NCI-H1092 treated with DMSO at 0.1 percent for 48 hours (cell line): ENCODE measurements at regions not wholly inside any gene's neighbourhood (a gene's known extent, or its start where the extent isn't known, plus 50 kb on each side); places are given as distances from the start of the nearest gene placed in this dataset.
"Not testable (repeated sequence)": the region's sequence is repeated elsewhere in the genome, so short reads cannot be mapped to it uniquely, and the experiment has no call there.

Experiments used
- DNase-seq: peaks from one replicate; lab custom pipeline; 2025; lab: John Stamatoyannopoulos, UW

DNA sequence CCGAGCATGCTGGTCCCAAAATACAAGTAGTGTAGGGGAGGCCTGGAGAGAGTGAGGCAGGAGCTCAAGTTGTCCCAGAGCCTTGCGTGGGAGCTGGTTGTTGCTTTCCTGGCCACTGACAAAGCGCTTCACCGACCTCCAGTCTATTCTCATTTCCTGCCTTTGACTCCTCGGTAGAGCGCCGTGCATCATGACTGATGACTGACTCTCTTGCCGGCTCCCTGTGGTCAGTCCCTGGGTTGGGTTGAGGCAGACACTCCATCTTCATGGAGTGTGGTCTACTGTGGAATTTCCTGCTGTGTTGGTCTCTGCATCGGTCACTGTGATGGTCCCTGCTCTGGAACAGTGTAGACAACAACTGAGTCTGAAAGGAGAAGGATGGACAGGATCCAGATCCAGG lies 175.1 kb upstream of the S1PR3 start:
- DNase-seq = no peak

DNA sequence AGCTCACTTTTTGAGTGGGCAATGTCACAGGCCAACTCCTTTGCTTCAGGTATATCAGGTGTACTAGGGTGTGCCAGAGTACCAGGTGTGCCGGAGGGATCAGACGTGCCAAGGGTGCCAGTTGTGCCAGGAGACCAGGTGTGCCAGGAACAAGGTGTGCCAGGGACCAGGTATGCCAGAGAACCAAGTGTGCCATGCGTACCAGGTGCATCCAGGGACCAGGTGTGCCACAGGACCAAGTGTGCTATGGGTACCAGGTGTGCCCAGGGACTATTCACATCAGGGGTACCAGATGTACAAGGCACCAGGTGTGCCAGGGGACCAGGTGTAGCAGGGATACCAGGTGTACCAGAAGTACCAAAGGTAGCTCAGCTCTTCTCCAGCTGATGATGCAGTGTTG lies 174.7 kb upstream of the S1PR3 start:
- no peak for DNase-seq

DNA sequence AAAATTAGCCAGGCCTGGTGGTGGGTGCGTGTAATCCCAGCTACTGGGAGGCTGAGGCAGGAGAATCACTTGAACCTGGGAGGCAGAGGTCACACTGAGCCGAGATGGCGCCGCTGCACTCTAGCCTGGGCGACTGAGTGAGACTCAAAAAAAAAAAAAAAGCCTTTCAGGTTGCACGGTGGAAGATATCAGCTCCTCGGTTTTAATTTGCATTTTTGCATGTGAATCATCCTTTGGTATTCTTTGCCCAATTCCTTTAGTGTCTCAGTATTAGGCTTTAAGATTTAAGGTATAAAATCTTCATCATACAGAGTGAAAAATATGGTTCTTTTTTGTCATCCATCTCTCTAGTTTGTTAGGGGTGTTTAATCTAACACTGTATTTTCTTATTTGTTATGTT lies 173.6 kb upstream of the S1PR3 start:
- DNase-seq = no peak

DNA sequence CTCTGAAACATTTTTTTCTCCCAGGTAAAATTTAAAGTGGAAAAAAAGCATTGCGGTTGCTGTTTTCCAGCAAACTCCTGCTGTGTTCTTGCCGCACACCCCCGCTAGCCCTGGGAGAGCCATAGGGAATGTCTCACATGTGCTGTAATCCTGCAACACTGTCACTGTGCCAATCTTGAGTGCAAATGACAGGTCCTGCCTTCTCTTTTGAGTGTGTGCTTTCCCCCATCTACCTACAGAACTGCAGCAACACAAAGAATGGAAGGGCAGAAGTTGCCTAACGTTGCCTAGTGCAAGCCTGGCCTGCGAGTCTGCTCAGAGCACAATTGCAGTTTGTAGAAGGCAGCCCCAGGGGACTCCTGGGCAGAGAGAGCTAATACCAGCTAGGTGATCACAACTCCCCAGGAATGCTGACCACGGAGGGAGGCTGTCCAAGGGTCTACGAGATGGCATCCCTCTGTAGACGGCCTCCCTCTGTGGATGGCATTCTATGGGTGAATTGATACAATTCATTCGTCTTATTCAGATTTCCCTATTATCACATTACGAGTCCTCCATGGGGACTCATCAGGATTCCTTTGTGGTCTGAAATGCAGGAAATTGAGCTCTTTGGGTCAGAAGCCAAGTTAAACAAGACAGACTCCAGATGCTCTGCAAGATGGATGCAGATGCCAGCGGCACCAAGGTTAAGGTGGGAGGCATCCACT lies 172.6 kb upstream of the S1PR3 start:
- DNase-seq = no peak

DNA sequence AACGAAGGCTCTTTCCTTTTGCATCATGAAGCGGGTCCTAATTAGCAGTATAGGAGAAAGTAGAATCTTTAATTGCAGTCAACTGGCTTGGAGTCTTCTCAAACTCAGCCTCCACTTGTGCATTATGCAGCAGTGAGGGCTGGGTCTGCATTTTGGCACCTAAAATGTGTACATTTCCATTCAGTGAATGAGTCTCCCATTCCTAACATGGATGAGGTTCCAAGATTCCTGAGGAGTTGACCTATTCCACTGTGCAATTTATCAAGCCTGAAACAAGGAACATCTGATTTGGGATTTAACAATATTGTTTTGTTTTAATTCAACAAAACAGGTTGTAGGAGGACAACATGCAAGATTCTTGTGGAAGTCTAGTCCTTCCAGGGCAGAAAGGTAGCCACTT lies 171.8 kb upstream of the S1PR3 start:
- DNase-seq = no peak

DNA sequence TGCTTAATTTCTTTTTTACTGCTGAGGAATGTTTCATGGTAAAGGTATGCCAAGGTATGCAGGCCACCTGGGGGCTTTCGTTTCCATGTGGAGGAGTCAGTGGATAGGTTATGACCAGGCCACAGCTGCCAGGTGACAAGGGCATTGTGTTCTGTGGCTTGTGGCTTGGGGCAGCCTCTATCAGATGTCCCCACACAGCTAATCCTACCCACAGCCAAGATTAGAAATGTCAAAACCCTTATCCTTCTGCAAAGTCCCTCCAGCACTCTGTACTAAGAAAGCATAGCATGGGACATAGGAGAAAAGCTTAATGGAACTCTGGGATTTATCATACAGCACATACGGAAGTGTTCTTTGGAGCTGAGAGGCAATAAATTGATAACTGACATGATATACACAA lies 171.2 kb upstream of the S1PR3 start:
- no peak for DNase-seq

DNA sequence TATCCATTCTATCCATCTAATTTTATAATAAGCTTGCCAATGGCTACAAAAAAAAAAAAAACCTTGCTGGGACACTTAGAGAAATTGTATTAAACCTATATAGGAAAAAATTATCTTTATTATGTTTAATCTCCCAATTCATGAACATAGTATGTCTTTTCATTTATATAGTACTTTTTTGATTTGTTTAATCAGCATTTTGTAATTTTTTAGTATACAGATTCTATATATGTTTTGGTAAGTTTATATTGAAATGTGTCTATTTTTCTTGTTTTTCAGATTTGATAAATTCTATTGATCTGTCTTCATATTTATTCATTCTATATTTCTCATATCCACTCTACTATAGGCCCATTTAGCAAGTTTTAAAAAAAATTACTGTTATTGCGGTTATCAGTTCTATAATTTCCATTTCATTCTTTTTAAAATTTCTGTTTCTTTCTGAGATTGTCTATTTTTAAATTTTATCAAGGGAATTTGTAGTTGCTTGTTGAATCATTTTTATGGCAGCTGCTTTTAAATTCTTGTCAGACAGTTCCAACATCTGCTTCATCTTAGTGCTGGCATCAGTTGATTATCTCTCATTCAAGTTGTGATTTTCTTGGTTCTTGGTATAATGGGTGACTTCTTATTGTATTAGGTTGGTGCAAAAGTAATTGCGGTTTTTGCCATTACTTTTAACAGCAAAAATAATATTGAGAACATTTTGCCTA lies 170.1 kb upstream of the S1PR3 start:
- DNase-seq = no peak

DNA sequence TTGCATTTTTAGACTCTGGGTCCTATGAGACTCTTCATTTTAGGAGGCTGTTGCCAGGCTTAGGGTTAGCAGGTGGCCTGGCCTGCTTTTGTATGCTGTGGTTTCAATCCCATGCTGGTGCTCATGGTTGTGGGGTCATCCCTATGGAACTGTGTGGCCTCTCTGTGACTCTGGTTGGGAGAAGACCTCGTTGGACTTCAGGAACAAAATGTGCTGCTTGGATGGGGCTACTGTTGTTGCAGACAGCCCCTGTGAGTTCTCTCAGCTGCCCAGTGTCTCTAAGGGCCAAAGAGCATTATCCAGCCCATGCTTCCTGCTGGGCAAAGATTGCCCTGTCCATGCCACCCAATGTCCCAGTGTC lies 169.5 kb upstream of the S1PR3 start:
- no peak for DNase-seq

DNA sequence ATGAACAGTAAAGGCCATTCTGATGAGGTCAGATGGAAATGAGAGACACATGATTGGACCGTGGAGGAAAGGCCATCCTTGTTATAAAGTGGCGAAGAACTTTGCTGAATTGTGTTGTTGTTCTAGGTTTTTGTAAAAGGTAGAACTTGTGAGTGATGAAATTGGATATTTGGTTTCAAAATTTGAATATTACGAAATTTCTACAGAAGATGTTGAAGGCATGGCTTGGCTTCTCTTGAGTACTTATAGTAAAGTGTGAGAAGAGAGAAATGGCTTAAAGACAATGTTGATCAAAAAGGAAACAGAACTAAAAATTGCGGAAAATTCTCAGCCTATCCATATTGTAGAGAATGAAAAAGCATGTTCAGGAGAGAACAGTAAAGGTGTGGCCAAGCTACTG lies 166.6 kb upstream of the S1PR3 start:
- no peak for DNase-seq

DNA sequence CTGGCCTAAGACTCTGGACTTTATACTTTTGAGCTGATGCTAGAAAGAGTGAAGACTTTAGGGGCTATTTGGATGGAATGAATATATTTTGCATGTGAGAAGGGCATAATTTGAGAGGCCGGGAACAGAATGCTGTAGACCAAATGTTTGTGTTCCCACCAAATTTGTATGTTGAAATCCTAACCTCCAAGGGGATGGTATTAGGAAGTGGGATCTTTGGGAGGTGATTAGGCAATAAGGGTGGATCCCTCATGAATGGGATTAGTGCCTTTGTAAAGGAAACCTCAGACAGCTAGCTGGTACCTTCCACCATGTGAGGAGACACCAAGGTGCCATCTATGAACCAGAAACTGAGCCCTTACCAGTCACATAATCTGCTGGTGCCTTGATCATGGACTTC lies 165.1 kb upstream of the S1PR3 start:
- DNase-seq = no peak

DNA sequence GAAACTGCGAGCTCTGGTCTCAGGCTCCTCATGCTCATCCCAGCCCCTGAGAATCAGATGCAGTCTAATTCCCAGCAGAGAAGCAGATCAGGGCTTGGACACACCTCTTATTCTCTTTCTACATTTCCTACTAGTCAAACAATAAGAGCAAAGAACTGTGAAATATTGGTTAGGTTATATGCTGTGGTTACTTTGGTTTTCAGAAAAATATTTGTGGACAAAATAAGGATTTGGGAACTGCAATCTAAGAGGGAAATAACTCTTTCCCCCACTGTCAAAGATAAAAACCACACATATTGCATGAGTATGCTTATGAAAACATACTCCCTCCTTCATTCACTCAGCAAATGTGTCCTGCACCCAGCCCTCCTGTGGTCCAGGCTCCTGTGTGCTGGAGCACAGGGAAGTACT lies 164.5 kb upstream of the S1PR3 start:
- no peak for DNase-seq

DNA sequence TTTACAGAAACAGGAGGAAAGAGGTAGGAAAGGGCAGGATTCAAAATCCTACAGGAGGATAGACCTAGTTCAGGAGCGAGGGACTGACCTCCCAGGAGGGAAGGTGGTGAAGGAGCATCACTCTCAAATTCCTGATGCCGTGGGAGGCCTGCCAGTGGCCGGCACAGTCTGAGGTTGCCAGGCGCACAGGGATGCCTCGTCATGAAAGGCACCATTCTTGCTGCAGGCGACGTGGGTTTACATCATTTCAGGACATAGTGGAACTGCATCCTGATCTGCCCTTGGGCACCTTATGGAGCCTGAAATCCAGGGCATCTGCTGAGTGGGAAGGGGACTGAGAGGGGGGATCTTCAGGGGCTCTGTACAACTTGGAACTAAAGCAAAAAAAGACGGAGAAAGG lies 163.2 kb upstream of the S1PR3 start:
- DNase-seq = no peak

DNA sequence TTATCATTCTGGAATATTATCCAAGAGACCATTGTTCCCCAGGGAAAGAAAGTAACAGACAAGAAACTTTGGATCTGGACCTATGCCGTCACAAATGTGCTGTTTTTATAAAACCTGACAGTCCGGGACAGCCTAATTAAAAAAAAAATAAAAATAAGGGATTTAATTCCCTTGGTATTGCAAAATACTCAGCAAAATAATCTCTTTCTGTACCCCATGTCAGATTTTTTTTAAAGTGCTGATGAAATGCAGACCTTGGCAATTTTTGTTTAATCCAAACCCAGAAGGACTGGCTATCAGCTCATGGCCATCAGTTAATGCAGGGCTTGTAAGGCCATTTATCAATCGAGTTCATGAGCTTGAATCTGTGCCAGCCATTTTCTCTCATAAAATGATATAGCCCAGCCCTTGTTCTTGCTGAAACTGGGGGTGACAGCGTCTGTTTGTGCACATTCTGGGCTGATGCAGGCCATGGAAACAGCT lies 162.7 kb upstream of the S1PR3 start:
- DNase-seq = no peak

DNA sequence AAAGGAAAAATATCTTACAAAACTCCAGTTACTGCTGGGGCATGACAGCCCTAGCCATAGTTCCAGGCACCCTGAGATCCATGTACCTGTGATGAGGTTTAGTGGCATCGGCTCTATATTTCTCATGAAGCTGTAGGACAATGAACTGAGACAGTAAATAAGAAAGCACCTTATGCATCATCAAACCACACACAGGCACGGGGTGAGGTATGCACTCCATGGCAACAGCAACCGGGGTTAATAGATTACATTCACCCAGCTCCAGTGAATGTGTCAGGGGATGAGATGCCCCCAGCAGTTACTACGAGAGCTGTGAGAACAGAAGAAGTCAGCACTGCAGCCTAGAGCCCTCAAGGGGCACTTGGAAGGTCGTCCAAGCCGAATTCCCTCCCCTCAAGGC lies 162.0 kb upstream of the S1PR3 start:
- DNase-seq = no peak

DNA sequence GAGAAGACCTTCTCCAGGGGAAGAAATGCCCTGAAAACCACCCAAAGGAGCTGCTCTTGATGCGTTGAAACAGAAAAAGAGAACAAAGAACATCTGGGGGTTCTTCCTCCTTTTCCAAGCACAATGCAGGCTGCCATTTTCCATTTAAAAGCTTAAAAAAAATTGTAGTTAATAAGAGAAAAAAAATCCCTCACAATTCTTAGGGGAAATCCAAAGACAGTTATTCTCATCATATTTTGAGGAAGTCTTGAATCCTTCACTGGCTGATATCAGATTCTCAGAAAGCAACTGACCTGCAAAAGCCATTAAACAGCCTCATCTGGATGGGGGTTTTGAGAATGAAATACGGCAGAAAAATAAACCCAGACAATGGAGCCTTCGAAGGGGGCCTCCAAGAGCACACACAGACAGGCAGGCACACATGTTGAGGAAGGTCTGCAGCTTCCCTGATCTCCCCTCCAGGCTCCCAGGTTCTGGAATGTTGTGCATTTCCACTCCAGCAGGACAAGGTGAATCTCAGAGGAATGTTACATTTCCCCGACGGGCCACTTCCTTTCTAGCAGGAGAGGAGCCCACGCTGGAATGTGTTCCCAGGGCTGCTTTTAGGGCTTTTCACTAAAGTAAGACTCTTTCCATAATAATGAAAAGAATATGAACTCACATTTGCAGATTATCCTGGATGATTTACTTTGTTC lies 159.4 kb upstream of the S1PR3 start:
- no peak for DNase-seq

DNA sequence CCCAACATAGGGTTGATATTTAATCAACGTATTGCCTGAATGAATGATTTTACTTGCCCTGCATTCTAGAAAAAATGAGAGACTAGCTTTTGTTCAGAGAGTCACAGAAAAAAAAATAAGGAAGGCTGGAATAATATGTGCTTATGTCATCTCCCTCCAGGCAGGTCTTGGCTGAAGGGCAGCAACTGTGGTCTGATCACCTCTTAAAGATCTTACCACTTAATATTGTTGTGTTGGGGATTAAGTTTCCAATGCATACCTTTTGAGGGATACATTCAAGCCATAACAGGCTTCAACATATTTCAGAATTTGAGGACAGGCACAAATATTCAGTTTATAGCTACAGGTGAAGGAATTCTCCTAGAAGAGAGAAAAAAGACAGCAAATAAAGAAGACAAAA lies 157.3 kb upstream of the S1PR3 start:
- DNase-seq = no peak

DNA sequence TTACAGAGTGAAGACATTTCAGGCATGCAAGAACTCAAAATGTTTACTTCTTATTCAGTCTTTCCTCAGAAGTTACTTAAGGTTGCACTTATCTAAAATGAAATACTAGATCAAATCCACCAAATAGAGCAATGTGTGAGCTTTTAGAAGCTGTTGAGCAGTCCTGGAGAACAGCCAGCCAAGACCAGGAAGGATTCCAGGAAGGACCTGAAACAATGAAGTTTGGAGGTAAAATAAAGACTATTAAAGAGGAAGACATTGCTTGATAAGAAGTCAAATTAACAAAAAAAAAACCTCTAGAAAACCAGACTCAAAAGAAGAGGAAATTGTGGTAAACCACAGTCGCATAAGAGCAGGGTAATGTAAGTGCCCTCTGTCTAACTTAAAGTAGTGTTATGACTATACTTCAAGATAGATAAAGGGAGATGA lies 156.2 kb upstream of the S1PR3 start:
- DNase-seq = no peak

DNA sequence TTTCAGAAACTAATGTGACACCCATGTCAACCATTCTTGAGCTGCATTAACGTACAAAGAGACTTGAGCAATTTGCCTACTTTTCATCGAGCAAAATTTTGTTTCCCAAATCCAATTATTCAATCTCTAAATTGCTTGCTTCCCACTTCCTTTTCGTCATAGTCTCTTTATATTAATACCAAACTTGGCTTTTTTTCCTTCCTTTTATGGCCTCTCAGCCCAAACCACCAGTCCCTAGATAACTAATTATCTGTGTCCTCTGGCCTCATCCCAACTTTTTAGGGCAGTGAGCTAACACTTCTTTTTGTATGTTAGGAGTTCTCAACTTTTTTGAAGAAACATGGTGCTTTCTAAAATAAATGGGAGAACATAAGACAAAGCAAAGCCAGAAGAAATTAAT lies 155.5 kb upstream of the S1PR3 start:
- no peak for DNase-seq

DNA sequence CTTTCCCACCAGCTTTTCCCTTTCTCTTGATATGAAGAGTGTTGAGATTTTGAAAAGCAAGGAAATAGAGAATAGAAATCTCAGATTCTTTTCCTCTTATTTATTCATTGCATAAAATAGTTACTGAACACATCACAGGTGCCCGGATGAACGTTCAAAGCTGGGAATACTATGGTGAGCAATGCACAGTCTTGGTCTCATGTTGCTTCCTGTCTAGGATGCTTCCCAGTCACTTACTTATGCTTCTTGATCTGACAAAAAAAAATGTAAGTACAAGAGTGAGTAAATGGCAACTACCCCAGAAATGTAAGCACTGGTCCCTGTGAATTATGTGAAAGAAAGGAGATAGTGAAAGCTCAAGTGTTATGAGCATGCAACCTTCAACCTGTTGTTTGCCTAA lies 153.5 kb upstream of the S1PR3 start:
- DNase-seq = no peak

DNA sequence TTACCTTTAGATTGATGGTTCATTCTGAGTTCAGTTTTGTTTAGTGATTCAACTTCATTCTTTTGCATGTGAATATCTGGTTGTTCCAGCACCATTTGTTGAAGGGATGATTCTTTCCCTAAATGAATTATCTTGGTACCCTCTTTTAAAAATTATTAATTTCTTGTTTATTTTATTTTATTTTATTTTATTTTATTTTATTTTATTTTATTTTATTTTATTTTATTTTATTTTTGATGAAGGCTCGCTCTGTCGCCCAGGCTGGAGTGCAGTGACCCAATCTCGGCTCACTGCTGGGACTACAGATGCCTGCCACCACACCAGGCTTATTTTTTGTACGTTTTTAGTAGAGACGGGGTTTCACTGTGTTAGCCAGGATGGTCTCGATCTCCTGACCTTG lies 141.4 kb upstream of the S1PR3 start:
- not testable (repeated sequence) for DNase-seq

DNA sequence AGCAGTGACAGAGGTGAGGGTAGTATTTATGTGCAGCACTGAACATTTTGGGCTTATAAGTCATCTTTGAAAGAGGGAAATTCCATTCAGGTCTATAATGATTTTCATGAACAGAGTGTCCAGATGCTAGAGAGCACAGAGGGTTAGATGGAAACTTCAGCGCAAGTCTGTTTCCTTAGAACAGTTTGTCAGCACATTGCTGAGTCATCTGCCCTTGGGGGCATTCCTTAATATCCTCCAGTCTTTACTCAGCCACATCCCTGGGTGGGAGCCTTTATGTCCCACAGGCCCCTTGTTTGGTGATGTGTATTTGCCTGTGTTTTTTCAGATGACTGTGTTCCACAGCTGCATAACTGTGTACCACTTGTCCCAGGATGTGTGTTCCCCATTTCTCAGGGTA lies 138.5 kb upstream of the S1PR3 start:
- DNase-seq = no peak

DNA sequence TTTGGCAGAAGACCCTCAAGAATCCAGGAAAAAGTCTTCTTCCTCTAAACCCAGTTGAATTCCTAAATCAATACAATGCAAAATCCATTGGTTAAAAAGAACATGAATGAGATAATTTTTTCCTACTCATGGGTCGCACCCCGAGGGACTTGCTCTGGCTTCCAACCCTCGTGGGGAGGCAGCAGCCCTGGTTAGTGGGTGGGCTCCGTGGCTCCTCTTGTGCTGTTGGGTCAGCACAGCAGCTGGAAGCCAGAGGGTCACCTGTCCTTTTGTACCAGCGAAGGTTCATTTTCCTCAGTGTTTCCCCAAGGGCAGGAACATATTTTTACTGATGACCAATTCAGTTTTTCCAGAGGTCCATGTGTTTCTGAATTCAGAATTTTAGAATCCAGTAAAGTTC lies 120.6 kb upstream of the S1PR3 start:
- no peak for DNase-seq

DNA sequence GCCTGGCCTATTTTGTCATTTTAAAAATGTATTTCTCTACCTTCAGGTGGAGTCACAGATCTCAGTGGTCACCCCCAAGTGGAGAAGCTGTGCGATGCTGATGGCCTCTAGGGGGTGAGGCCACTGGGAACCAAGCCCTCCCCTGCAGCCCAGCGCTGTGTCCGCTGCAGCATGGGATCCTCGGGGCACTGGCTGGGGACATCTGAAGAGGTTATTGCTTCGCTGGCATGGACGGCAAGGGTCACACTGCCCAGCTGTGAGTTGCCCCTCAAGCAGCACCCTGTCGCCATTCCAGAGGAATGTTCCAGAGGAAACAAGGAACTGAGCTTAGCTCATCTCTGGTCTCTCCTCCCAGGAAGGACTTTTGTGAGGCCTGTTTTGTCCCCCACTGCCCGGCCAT lies 119.6 kb upstream of the S1PR3 start:
- no peak for DNase-seq
